HepG2 (cell line): ENCODE measurements at regions not wholly inside any gene's neighbourhood (a gene's known extent, or its start where the extent isn't known, plus 50 kb on each side); places are given as distances from the start of the nearest gene placed in this dataset.
"Not testable (repeated sequence)": the region's sequence is repeated elsewhere in the genome, so short reads cannot be mapped to it uniquely, and the experiment has no call there.

ENCODE experiments used
- ATAC-seq: fragments of 200-7000 bp; cut with Tn5 transposase; 3 replicates; pipeline ENCODE4 v1.9.1; 2020; ENCODE audit warnings: mild to moderate bottlenecking, moderate library complexity
- BruUV-seq: library from RNA; stranded (reverse); fragments of 400-500 nt; replicated peaks from 2 replicates; lab custom pipeline; 2021; lab: Mats Ljungman, UMichigan
- CTCF ChIA-PET: fragments of 300-600 bp; formaldehyde crosslinking; extraction: SDS; loops from one replicate; lab custom pipeline; 2021; ENCODE audit warnings: low total read pairs, inconsistent platforms, low intra/inter-chr PET ratio; lab: Yijun Ruan, JAX
- POLR2A ChIA-PET: fragments of 350-600 bp; sonication (Branson Sonifier 250); formaldehyde crosslinking; loops from one replicate; lab custom pipeline; 2020; ENCODE audit warnings: antibody characterized with exemption, inconsistent platforms; lab: Yijun Ruan, JAX
- DNase-seq: peaks from one replicate; pipeline ENCODE4 v3.0.0-alpha.2; 2015; ENCODE audit warnings: low spot score
- FAIRE-seq: peaks from 3 replicates; lab custom pipeline; 2011; peaks lifted over from hg19 to GRCh38; lab: Jason Lieb, UNC
- H2AFZ ChIP-seq: one replicate; pipeline ENCODE4 v1.6.1; 2011; ENCODE audit warnings: low read length, inconsistent platforms
- H3K27ac ChIP-seq: fragments of 300-600 bp; 3 replicates; pipeline ENCODE4 v1.8.0; 2011; ENCODE audit warnings: mixed run types, mild to moderate bottlenecking, mixed read lengths, low read length, inconsistent platforms; ENCODE audit not compliant: insufficient read depth; ENCODE audit errors: extremely low read length
- H3K27me3 ChIP-seq, 2 experiments: fragments of 200-600 bp in 1 of 2; 2 replicates in 1 of 2; 3 replicates in 1 of 2; pipeline versions ENCODE4 v1.6.0 to v1.8.0; 2011; ENCODE audit warnings: low read length in 2 of 2, mild to moderate bottlenecking in 2 of 2, moderate library complexity in 2 of 2, inconsistent platforms in 1 of 2; ENCODE audit not compliant: insufficient read depth in 2 of 2, control insufficient read depth in 1 of 2
- H3K36me3 ChIP-seq, 2 experiments: fragments of 200-600 bp in 1 of 2; replicated peaks in 1 of 2; 2 replicates in 1 of 2; 3 replicates in 1 of 2; pipeline versions ENCODE4 v1.5.1 to v1.8.0; 2011; ENCODE audit warnings: low read length in 2 of 2, inconsistent platforms in 1 of 2; ENCODE audit not compliant: insufficient read depth in 2 of 2, control insufficient read depth in 1 of 2
- H3K4me1 ChIP-seq: 2 replicates; pipeline ENCODE4 v1.5.1; 2012; ENCODE audit warnings: low read length, inconsistent platforms; ENCODE audit not compliant: insufficient read depth
- H3K4me2 ChIP-seq: 2 replicates; pipeline ENCODE4 v1.6.0; 2011; ENCODE audit warnings: low read depth, low read length, inconsistent platforms
- H3K4me3 ChIP-seq, 3 experiments: fragments of 200-600 bp in 1 of 3; sonication (generic), shearing (Covaris generic) in 1 of 3; replicated peaks in 1 of 3; 2 replicates each; pipeline ENCODE4 v1.5.1; 2011 to 2016; ENCODE audit warnings: low read length in 3 of 3, inconsistent platforms in 2 of 3, low read depth in 2 of 3, mild to moderate bottlenecking in 2 of 3, control low read depth in 1 of 3, mixed read lengths in 1 of 3; ENCODE audit not compliant: insufficient read depth in 1 of 3
- H3K79me2 ChIP-seq: one replicate; pipeline ENCODE4 v1.6.1; 2011; ENCODE audit warnings: low read length, inconsistent platforms; ENCODE audit not compliant: insufficient read depth
- H3K9ac ChIP-seq: 2 replicates; pipeline ENCODE4 v1.6.0; 2011; ENCODE audit warnings: mild to moderate bottlenecking, low read depth, low read length, inconsistent platforms; ENCODE audit not compliant: insufficient read depth
- H3K9me3 ChIP-seq: 2 replicates; pipeline ENCODE4 v1.5.1; 2012; ENCODE audit warnings: mild to moderate bottlenecking, low read length
- H4K20me1 ChIP-seq: 2 replicates; pipeline ENCODE4 v1.6.0; 2011; ENCODE audit warnings: inconsistent platforms, mild to moderate bottlenecking, low read length, moderate library complexity; ENCODE audit not compliant: insufficient read depth
- BCL6 ChIP-seq: IDR thresholded peaks from 2 replicates; pipeline ENCODE4 v1.6.1; 2016; ENCODE audit warnings: missing genetic modification reagents, missing compliant biosample characterization
- GATA4 ChIP-seq: sonication (generic); IDR thresholded peaks from 2 replicates; pipeline ENCODE4 v1.6.1; 2016; ENCODE audit warnings: antibody characterized with exemption, low read depth, borderline replicate concordance
- MYC ChIP-seq: sonication (generic); formaldehyde crosslinking; IDR thresholded peaks from 2 replicates; pipeline ENCODE4 v1.9.0; 2021; ENCODE audit warnings: missing genetic modification reagents, borderline replicate concordance
- SAFB2 ChIP-seq: sonication (generic); formaldehyde crosslinking; IDR thresholded peaks from 2 replicates; pipeline ENCODE4 v1.5.1; 2020; ENCODE audit warnings: missing genetic modification reagents, low read depth, mild to moderate bottlenecking, borderline replicate concordance
- SMARCE1 ChIP-seq: fragments of 450-650 bp; IDR thresholded peaks from 2 replicates; pipeline ENCODE4 v1.6.1; 2017; ENCODE audit warnings: borderline replicate concordance
- SOX5 ChIP-seq: IDR thresholded peaks from 2 replicates; pipeline ENCODE4 v1.6.1; 2016; ENCODE audit warnings: borderline replicate concordance
- THYN1 ChIP-seq: sonication (generic); formaldehyde crosslinking; IDR thresholded peaks from 2 replicates; pipeline ENCODE4 v1.8.1; 2023; ENCODE audit warnings: low read depth, mild to moderate bottlenecking, moderate library complexity, missing genetic modification reagents, borderline replicate concordance
- ZNF672 ChIP-seq: sonication (generic); formaldehyde crosslinking; IDR thresholded peaks from 2 replicates; pipeline ENCODE4 v1.8.1; 2022; ENCODE audit warnings: missing genetic modification reagents
- ZNF724P ChIP-seq: sonication (generic); formaldehyde crosslinking; IDR thresholded peaks from 2 replicates; pipeline ENCODE4 v1.8.0; 2022; ENCODE audit warnings: missing genetic modification reagents, borderline replicate concordance
- ZNF788 ChIP-seq: sonication (generic); formaldehyde crosslinking; IDR thresholded peaks from 2 replicates; pipeline ENCODE4 v1.5.0; 2020; ENCODE audit warnings: mild to moderate bottlenecking, missing genetic modification reagents, borderline replicate concordance
- ZNF839 ChIP-seq: sonication (generic); formaldehyde crosslinking; IDR thresholded peaks from 2 replicates; pipeline ENCODE4 v1.4.0; 2020; ENCODE audit warnings: missing genetic modification reagents, mild to moderate bottlenecking, borderline replicate concordance
- WGBS: methylation state at CpG from one replicate; pipeline ENCODE4 v1.1.6; 2017; ENCODE audit warnings: low lambda C conversion rate; 5-methylcytosine and 5-hydroxymethylcytosine counted together
- in situ Hi-C: cut with HindIII; loops from 2 replicates; pipeline ENCODE4 v1.10.0; 2017; ENCODE audit warnings: low pct_unique_long_range_greater_than_20kb; ENCODE audit not compliant: extremely low pct_ligation_motif_present
- intact Hi-C: fragments of 100-400 bp; cut with micrococcal nuclease; formaldehyde crosslinking; loops from one replicate; pipeline ENCODE4 v1.10.0; 2022; ENCODE audit not compliant: unreplicated experiment
- TF ChIP-seq, protein P1 (sequence below): sonication (generic); formaldehyde crosslinking; IDR thresholded peaks from 2 replicates; pipeline ENCODE4 v1.5.1; 2020; ENCODE audit warnings: mild to moderate bottlenecking, missing genetic modification reagents, borderline replicate concordance
- TF ChIP-seq, protein P2 (sequence below): sonication (generic); formaldehyde crosslinking; IDR thresholded peaks from 2 replicates; pipeline ENCODE4 v1.4.0; 2020; ENCODE audit warnings: missing genetic modification reagents
- TF ChIP-seq, protein P3 (sequence below): sonication (generic); formaldehyde crosslinking; conservative IDR thresholded peaks from 2 replicates; pipeline ENCODE4 v1.8.0; 2022; ENCODE audit warnings: mild to moderate bottlenecking, moderate library complexity, missing genetic modification reagents

DNA sequence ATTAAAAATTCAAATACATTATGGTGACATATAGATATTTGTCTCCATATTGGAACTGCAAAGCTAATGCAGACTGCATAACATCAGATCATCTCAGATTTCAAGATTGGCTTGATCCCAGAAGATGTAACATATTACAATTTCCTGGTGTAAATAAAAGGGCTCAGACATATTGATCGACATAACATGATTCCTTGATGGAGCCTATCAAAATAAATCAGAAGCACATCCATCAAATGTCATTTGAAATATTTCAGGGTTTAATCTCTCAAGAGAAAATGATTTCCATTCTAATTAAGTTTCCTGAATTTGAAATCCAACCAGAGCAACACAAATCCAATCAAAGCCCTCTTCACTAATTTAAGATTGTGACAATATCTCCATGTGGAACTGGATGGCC lies 75.1 kb upstream of the UNC13C start:
- H4K20me1 ChIP-seq: no peaks in the 10 kb centered on the region

DNA sequence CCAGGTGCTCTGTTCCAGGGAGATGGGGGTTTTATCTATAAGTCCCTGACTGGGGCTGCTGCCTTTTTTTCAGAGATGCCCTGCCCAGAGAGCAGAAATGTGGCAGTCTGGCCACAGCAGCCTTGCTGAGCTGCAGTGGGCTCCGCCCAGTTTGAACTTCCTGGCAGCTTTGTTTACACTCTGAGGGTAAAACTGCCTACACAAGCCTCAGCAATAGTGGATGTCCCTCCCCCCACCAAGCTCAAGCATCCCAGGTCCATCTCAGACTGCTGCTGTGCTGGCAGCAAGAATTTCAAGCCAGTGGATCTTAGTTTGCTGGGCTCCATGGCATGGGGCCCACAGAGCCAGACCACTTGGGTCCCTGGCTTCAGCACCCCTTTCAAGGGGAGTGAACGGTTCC lies 84.8 kb upstream of the UNC13C start:
- H3K9me3 ChIP-seq, BruUV-seq, H2AFZ ChIP-seq, CTCF ChIA-PET, in situ Hi-C loops, H3K4me3 ChIP-seq, H3K9ac ChIP-seq, H3K79me2 ChIP-seq, intact Hi-C loops, H3K36me3 ChIP-seq, H3K27me3 ChIP-seq, H4K20me1 ChIP-seq, H3K27ac ChIP-seq: not testable (repeated sequence)
- 50% methylated on average over 1 of the region's 2 CpGs for WGBS
- H3K4me1 ChIP-seq: peaks cover 20% of the 10 kb centered on the region
- H3K4me2 ChIP-seq: peak overlapping the region; percentile 53
- POLR2A ChIA-PET: interaction anchor here (1.1 to 2.3 kb wide), 2 partner anchors 17 to 63 kb away, joined by 5 read pairs; no protein-coding TSS in a partner anchor
- peak; percentile 68 for FAIRE-seq
- peak; percentile 87 for ATAC-seq
- DNase-seq: peak; percentile 65
- TF ChIP-seq MYC (CRISPR knock-in tag): 0 out of 2 replicates have a peak, but pooled peaks have one; percentile 19
- TF ChIP-seq, protein P1, sequence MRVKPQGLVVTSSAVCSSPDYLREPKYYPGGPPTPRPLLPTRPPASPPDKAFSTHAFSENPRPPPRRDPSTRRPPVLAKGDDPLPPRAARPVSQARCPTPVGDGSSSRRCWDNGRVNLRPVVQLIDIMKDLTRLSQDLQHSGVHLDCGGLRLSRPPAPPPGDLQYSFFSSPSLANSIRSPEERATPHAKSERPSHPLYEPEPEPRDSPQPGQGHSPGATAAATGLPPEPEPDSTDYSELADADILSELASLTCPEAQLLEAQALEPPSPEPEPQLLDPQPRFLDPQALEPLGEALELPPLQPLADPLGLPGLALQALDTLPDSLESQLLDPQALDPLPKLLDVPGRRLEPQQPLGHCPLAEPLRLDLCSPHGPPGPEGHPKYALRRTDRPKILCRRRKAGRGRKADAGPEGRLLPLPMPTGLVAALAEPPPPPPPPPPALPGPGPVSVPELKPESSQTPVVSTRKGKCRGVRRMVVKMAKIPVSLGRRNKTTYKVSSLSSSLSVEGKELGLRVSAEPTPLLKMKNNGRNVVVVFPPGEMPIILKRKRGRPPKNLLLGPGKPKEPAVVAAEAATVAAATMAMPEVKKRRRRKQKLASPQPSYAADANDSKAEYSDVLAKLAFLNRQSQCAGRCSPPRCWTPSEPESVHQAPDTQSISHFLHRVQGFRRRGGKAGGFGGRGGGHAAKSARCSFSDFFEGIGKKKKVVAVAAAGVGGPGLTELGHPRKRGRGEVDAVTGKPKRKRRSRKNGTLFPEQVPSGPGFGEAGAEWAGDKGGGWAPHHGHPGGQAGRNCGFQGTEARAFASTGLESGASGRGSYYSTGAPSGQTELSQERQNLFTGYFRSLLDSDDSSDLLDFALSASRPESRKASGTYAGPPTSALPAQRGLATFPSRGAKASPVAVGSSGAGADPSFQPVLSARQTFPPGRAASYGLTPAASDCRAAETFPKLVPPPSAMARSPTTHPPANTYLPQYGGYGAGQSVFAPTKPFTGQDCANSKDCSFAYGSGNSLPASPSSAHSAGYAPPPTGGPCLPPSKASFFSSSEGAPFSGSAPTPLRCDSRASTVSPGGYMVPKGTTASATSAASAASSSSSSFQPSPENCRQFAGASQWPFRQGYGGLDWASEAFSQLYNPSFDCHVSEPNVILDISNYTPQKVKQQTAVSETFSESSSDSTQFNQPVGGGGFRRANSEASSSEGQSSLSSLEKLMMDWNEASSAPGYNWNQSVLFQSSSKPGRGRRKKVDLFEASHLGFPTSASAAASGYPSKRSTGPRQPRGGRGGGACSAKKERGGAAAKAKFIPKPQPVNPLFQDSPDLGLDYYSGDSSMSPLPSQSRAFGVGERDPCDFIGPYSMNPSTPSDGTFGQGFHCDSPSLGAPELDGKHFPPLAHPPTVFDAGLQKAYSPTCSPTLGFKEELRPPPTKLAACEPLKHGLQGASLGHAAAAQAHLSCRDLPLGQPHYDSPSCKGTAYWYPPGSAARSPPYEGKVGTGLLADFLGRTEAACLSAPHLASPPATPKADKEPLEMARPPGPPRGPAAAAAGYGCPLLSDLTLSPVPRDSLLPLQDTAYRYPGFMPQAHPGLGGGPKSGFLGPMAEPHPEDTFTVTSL: peak; percentile 65; the same call in 1 of the 2 replicates
- 0 out of 2 replicates have a peak, but pooled peaks have one; percentile 52 for TF ChIP-seq ZNF724P (CRISPR knock-in tag)
- TF ChIP-seq, protein P2, sequence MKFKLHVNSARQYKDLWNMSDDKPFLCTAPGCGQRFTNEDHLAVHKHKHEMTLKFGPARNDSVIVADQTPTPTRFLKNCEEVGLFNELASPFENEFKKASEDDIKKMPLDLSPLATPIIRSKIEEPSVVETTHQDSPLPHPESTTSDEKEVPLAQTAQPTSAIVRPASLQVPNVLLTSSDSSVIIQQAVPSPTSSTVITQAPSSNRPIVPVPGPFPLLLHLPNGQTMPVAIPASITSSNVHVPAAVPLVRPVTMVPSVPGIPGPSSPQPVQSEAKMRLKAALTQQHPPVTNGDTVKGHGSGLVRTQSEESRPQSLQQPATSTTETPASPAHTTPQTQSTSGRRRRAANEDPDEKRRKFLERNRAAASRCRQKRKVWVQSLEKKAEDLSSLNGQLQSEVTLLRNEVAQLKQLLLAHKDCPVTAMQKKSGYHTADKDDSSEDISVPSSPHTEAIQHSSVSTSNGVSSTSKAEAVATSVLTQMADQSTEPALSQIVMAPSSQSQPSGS: 0 out of 2 replicates have a peak, but pooled peaks have one; percentile 30

More for the DNA sequence above, 75.1 kb upstream of the UNC13C start:
- no peak for ATAC-seq
- Histone ChIP-seq H3K79me2 (no peaks in the 10 kb centered on the region), H3K27me3 (no peaks in the 10 kb centered on the region), H3K9me3 (no peaks in the 10 kb centered on the region), H3K36me3 (no peaks in the 10 kb centered on the region), H3K4me2 (no peak overlapping the region), H2AFZ (no peak overlapping the region), H3K4me1 (no peaks in the 10 kb centered on the region), H3K4me3 (no peak overlapping the region), H3K27ac (no peak overlapping the region), H3K9ac (no peak overlapping the region)
- no TSS peak for BruUV-seq
- no peak for TF ChIP-seq SOX5 (CRISPR knock-in tag)
- TF ChIP-seq GATA4: no peak
- no peak for TF ChIP-seq SMARCE1
- TF ChIP-seq THYN1 (CRISPR knock-in tag): no peak
- TF ChIP-seq, protein P3, sequence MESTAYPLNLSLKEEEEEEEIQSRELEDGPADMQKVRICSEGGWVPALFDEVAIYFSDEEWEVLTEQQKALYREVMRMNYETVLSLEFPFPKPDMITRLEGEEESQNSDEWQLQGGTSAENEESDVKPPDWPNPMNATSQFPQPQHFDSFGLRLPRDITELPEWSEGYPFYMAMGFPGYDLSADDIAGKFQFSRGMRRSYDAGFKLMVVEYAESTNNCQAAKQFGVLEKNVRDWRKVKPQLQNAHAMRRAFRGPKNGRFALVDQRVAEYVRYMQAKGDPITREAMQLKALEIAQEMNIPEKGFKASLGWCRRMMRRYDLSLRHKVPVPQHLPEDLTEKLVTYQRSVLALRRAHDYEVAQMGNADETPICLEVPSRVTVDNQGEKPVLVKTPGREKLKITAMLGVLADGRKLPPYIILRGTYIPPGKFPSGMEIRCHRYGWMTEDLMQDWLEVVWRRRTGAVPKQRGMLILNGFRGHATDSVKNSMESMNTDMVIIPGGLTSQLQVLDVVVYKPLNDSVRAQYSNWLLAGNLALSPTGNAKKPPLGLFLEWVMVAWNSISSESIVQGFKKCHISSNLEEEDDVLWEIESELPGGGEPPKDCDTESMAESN (CRISPR knock-in tag): no peak
- TF ChIP-seq BCL6: no peak
- no peak for TF ChIP-seq ZNF672
- no peak for TF ChIP-seq SAFB2
- no peak for TF ChIP-seq ZNF839 (CRISPR knock-in tag)
- TF ChIP-seq ZNF788 (CRISPR knock-in tag): no peak
- intact Hi-C loops (no loop called here), in situ Hi-C loops (no loop called here)
- no peak for DNase-seq
- ChIA-PET POLR2A (no interaction called here), CTCF (no interaction called here)
- WGBS: 11% methylated on average over 1 of the region's 1 CpG
- FAIRE-seq: no peak
